Cardiac septum (tissue), 1 donor: ENCODE measurements at regions not wholly inside any gene's neighbourhood (a gene's known extent, or its start where the extent isn't known, plus 50 kb on each side); places are given as distances from the start of the nearest gene placed in this dataset.
"Not testable (repeated sequence)": the region's sequence is repeated elsewhere in the genome, so short reads cannot be mapped to it uniquely, and the experiment has no call there.

Experiments used
- DNase-seq: peaks from one replicate; pipeline ENCODE4 v3.0.0-alpha.2; 2020; ENCODE audit warnings: low spot score
- intact Hi-C: fragments of 100-400 bp; cut with DNase I; formaldehyde crosslinking; loops from one replicate; pipeline ENCODE4 v1.14.0; 2022
- donor health status: DM: no; HTN: no; CAD: no.

DNA sequence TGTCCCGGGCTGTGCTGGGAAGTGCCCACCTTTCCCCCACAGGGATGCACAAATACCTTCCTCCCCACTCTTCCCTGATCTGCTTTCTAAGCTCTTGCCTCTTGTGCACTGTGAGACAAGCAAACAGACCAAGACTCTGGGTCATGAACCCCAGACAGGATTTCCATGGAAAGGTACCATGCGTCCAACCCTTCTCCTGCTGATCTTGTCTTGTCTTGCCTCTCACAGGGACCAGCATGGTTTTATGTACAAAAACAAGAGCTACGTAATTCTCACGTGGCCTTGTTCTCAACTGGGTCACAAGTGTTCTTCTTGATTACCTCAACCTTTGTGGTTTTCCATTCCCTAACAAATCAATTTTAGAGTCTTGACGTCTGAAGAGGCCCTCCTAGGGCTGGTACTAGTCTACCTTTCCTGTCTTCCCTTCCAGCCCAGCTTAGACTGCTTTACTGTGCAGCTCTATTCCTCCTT is 176.5 kb upstream of the MAP3K1 start:
- no peak for DNase-seq
- intact Hi-C loops, result no loop called here

DNA sequence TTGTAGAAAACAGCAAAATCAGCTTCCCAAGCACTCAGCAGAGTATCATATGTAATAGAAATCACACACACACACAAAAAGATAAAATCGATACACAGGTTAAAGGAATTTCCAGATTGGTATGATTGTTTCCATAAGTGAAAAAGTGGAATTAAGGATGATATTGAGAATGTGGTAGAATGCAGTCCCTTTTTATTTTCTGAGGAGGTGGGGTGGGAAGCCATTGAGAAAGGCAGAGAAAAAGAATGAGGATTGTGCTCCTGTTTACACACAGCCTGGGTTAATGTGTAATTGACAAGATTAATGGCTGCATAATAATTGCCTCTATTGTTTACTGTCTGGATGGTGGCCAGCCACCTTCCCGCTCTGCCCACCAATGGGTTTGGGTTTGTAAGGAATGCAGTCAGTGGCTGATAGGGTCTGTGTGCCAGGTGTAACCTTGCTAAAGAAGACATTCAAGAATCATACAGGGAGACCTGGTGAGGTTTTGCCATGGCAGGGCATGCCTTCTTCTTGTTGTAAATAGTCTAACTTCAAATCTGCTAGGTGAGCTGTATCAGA is 177.2 kb upstream of the MAP3K1 start:
- DNase-seq, result no peak
- intact Hi-C loops, result no loop called here

DNA sequence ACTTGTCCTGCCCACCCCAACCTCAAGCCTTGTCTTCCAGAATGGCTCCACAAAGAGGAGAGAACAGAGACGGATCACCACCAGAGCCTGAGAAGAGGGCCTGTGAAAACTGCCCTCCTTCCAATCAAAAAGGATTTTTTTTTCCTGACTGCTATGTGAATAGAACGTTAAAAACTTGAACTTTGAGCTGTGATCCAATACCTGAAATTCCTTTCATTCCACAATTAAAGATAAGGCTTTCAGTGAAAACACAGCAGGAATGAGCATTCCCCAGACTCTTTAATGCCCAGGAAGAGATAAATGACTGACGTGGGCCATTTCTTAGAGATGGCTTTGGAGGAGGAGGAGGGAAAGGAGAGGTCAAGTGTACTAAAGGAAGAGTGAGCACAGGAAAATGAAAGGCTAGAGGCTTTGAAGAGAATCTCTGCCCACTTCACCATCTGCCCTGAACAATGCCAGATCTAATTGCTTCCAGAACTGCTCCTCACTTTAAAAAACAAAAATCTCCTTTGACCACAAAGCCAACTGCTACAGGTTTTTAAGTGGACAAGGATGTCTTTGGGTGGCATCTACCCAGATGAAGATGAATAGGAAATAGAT is 177.9 kb upstream of the MAP3K1 start:
- intact Hi-C loops, result no loop called here
- DNase-seq, result no peak

DNA sequence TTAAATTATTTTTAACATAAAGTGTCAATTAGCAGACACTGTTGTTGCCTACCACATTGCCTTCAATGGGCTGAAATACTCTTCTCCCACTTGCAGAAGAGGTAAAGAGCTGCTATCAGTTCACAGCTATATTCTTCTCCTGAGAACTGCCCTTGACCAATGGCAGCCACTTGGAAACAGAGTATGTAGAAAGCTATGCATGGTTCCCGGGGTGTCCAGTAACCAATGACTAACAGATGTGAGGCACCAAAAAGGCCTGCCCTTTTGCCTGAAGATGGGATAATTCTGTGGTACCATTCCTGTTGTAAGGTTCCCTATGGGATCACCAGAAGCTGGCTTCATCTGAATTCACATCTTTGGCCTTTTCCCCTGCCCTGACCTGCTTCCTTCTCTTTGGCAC is 181.4 kb upstream of the MAP3K1 start:
- intact Hi-C loops, result no loop called here

DNA sequence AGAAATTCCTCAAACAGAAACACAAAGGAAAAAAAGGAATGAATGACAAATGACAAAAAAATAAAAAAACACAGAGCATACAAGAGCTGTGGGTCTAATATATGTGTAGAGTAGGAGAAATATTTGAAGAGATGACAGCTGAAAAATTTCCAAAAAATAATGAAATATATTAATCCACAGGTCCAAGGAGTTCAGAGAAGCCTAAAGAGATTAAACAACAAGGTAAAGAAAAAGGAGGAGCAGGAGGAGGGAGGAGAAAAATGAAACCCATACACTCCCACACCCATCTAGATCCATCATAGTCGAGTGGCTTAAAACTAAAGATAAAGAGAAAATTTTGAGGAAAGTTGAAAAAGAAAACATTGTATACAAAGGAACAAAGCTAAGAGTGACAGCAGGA is 182.4 kb upstream of the MAP3K1 start:
- intact Hi-C loops, result no loop called here
- no peak for DNase-seq

More for the DNA sequence above, 181.4 kb upstream of the MAP3K1 start:
- no peak for DNase-seq

DNA sequence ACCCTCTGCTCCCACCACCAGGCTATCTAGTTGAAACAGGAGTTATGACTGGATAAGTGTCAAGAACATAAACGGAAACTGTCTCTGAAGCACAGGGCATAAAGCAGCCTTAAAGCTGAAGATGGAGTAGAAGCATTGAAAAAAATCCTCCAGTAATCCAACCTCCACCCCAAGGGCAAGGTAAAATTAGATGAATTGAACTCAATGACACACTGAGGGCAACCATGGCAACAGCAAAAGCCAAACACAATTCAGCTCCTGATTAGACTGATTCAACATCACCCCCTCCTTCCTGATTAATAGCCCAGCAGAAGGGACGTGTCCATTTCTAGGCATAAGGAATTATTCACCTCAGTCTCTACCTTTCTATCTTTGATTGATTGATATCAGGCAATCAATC is 183.2 kb upstream of the MAP3K1 start:
- intact Hi-C loops, result no loop called here
- no peak for DNase-seq

DNA sequence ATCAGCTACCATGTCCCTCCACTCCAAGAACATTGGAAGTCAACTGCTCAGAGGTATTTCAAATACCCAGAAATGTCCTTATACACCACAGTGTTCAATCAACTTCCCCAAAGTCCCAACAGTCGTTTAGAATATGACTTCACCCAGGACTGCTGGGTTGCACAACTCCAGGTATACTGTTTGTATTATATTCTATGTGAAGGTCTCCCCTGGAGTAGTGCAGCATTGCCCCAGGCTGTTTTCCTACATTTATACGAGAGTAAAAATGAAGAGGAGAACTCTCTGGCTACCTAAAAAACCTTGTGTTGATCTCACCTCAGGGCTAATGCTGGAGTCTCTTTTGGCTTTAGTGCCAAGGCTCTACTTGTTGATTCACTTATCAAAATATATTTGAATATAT is 183.6 kb upstream of the MAP3K1 start:
- intact Hi-C loops, result no loop called here
- DNase-seq, result no peak

DNA sequence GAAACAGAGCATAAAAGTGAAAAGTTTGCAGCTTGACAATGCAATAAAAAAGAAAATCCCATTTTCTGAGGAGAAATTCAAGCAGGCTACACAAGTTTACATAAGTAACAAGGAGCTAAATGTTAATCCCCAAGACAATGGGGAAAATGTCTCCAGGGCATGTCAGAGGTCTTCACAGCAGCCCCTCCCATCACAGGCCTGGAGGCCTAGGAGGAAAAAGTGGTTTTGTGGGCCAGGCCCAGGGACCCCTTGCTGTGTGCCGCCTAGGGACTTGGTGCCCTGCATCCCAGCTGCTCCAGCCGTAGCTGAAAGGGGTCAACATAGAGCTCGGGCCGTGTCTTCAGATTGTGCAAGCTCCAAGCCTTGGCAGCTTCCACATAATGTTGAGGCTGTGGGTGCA is 186.7 kb upstream of the MAP3K1 start:
- intact Hi-C loops, result not testable (repeated sequence)

DNA sequence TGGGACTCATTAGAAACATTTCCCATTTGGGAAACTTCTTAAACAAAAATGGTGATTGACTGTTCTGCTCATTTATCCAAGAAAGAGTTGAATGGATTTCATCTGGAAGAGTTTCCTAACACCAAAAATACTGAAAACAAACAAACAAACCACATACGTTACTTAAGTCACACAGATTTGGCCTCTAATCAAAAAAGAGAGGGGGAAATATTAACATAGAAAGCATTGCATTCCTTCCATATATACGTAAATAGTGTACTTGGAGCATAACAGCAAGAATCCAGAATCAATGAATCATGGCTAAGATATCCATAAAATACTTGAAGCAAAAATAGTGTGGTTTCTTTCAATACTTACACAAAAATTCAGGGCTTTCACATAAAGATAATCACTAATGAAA is 189.8 kb upstream of the MAP3K1 start:
- DNase-seq, result no peak
- intact Hi-C loops, result no loop called here

More for the DNA sequence above, 186.7 kb upstream of the MAP3K1 start:
- DNase-seq, result not testable (repeated sequence)

DNA sequence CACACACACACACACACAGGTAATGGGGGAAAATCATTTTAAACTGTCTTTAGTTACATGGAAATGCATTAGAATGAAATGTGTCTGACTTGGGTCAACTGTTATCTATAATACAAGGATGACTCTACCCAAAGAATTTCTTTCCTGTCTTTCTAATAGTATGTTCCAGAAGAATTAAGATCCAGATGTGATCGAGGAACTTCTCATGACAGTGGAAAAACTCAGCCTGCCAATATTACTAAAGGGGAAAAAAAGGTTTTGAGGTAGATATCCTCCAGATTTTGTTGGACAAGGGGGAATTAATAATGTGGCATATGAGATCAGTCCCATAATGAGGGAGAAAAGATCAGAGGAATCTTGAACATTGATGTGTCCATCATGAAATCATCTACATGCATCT is 190.6 kb upstream of the MAP3K1 start:
- intact Hi-C loops, result no loop called here
- DNase-seq, result no peak

DNA sequence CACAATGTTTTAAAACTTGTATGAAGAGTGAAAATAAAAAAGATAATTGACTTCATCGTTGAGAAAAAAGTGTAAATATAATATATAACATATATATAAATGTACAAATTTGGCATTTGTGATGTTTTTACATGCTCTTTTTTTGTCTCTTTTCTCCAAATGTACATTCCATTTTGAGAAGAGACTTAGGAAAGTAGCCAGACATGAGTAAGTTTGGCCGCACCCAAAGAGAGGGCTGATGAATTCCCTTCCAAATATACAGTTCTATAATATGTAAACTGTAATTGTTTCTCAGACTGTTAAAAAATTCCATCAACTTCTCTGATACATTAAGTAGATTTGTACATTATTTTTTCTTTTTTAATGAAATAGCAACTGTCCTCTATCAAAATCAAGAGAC is 193.2 kb upstream of the MAP3K1 start:
- intact Hi-C loops, result no loop called here
- no peak for DNase-seq

DNA sequence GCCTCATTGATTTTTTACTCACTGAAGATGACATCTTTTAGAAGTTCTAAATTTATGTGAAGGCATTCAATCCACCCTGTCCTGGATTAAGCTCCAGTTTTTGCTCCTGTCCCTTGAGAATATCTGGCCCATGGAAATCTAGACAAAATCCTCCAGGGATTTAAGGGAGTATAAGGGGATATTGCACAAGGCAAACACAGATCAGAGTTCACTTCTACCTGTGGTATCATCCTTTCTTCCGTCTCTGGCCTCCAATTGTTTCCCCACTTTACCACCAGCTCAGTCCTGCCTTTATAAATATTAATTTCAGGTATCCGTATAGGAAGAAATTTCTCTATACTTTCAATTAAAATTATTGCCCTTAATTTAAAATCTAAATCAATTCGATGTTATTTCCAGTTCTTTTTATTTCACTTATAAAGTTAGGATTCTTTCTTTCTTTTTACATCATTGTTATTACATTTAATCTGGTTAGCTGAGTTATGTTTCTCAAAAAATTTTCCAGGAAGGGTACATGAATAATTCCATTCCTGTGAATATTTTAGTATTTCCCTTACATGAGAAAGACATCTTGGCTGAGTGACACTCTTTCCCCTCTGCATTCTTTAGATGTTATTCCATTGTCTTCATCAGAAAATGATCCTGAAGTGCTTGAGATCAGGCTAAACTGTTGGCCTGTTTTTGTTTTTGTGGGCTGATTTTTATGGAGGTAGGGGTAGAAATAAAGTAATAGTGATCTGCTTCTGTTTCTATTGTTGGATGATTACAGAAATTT is 194.3 kb upstream of the MAP3K1 start:
- intact Hi-C loops, result no loop called here
- DNase-seq, result no peak

DNA sequence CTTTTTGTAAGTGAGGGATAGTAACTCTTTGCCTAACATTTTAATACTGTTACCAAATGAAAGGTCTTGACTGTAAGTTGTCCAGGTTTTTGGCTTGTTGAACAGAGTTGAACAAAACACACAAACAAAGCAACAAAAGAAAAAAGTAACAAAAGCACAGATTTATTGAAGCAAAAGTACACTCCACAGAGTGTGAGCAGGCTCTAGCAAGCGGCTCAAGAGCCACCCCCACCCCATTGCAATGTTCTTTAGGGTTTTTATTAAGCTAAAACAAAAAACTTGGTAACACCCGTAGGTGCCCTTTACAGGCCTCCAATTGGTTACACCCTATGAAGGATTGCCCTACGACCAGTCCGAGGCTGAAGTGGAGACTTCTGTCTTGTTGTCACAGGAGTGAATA is 197.4 kb upstream of the MAP3K1 start:
- intact Hi-C loops, result loop anchor here (10.0 kb wide), 1 partner anchor 263 kb away; no protein-coding TSS in a partner anchor
- DNase-seq, result no peak

DNA sequence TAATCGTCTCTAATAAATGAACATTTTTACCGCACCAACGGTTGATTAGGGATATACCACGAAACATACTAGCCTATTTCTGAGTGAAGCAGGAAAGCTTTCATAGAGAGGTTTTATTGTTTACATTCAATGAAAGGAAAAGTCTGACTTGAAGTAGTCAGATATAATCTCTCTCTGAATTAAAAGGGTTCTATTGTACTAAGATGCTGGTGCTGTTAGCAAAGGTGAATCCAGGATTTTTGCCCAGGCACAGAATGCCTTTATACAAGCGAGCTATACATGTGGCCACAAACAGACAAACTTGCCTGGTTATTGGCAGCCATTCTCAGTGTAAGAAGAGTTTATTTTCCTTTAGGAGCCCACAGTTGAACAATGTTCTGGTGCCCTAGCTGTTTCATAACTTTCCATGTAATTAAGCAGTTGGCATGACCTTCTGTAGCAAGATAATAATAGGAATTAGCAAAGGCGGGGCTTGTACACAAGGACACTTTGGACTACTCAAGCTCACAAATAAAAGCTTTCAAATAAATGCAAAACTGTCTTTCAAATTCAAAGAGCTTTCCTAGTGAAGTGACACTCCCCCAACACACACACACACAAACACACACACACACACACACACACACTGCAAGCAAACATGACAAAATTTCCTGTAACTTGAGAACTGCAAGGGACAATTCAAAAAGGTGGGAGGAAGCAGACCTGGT is 198.7 kb upstream of the MAP3K1 start:
- intact Hi-C loops, result loop anchor here (10.0 kb wide), 1 partner anchor 262 kb away; no protein-coding TSS in a partner anchor
- no peak for DNase-seq

DNA sequence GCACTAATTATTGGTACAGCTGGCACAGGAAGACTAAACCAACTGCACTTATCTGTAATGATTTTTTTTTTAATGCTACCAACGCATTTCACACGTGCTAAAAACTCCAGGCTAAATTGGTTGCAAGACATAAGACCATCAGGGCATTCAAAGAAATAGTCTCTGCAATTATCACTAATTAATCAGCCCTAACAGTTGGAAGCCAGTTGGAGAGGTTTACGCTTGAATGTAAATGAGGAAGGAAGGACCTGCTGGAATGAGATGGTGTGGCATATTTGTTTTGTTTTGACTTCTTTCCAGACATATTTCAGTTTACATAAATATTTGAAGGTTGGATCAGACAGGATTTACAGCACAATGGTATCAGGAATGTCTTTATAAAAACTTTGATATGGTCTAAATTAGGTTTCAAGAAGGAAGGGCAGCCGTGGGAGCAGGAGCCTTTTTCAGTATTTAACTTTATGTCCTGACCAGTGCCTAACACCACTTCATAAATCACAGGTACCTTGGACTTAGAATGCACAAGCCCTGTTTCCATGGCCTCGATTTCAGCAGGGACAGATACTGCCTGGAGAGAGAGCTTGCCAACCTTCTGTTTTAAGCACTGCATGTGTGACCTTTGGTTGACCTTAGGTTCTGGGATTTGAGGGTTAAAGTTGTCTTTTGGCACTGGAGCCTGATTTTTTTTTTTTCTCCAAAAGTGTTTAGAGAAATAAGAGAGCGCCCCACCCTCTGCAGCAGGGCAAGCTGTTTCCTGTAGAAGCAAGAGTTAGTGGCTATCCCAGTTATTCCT is 199.8 kb upstream of the MAP3K1 start:
- no peak for DNase-seq
- intact Hi-C loops, result loop anchor here (10.0 kb wide), 1 partner anchor 261 kb away; no protein-coding TSS in a partner anchor

DNA sequence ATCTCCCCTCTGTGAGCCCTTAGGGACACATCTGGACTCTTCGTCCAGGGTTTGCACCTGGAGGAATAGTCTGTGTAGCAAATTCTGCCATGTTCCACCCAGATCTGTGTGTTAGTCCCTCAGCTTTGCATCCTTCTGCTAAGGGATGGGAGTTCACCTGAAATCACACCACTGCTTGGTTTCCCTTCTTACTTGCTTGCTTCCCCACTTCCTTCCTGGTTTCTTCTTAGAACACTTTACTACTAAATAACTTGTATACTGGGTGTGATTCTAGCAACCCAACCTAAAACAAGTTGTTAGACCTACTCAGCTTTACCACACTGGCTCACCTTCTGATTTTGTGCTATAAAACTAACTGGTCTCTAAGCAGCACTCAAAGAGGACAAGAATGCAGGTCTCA is 202.6 kb upstream of the MAP3K1 start:
- intact Hi-C loops, result loop anchor here (10.0 kb wide), 1 partner anchor 258 kb away; no protein-coding TSS in a partner anchor
- DNase-seq, result no peak

DNA sequence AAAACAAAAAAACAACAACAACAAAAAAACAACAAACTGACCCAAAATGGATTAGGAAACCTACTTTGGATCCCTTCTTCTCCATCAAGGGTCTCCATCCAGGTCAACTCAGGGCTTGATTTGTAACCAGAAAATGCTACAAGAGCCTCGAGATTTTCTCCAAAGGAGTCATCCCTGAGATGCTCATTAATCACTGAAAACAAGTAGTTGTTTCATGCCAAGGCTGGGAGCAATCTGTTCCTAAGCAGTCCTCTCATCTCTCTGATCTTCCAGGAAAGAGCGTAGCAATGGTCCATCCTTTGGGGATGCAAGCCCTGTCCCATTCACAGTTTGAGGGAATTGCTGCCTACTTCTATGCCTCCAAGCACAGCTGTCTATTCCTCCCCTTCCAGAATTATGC is 203.0 kb upstream of the MAP3K1 start:
- intact Hi-C loops, result loop anchor here (10.0 kb wide), 1 partner anchor 258 kb away; no protein-coding TSS in a partner anchor
- DNase-seq, result no peak

DNA sequence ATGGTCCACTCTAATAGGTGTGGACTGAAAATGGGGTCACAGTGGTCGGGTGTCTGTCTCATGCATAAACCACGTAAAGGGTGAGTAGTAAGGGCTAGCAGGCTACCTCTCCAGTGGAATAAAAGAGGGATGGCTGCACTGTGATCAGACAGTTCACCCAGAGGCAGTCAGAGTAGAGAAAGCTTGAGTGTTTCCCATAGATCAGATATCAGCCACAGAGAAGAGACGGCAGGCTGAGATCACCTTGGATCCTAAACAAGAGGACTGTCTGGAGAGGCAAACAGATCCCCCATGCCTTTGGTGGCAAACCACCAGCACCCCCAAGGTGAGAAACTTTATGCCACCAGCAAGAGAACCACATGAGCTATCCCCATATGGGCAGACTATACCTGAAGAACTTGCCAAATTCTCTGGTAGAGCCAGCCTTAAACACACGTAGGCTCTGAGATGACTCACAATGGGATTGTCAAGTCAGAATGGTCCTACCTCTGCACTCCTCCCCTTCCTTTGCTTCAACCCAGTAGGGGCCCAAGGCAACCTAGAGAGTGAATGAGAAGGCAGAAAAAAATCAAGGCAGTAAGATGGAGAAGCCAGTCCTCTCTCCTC is 205.2 kb upstream of the MAP3K1 start:
- intact Hi-C loops, result loop anchor here (10.0 kb wide), 1 partner anchor 255 kb away; no protein-coding TSS in a partner anchor
- DNase-seq, result no peak
